ENCODE measurements at regions not wholly inside any gene's neighbourhood (a gene's known extent, or its start where the extent isn't known, plus 50 kb on each side); places are given as distances from the start of the nearest gene placed in this dataset.

GRCh38 chr2:34806891-34807290 is 1207.8 kb upstream of the FAM98A start:
- TF ChIP-seq POLR2AphosphoS5 (IDR thresholded peaks at IDR 0.05; ENCODE audit: low read depth, low read length) = no peak
- TF ChIP-seq CTCF (IDR thresholded peaks at IDR 0.05) = no peak
- no peak for TF ChIP-seq EZH2phosphoT487 (IDR thresholded peaks at IDR 0.05; ENCODE audit: borderline replicate concordance, low read depth)
- TF ChIP-seq SMC3 (IDR thresholded peaks at IDR 0.05; ENCODE audit: low read depth, low read length) = no peak
- TF ChIP-seq MAX (IDR thresholded peaks at IDR 0.05; ENCODE audit: low read depth) = no peak
- TF ChIP-seq TEAD4 (IDR thresholded peaks at IDR 0.05; ENCODE audit: borderline replicate concordance, insufficient read depth) = no peak

Data from SK-N-SH (cell line).